GM19397 (cell line): ENCODE measurements at regions not wholly inside any gene's neighbourhood (a gene's known extent, or its start where the extent isn't known, plus 50 kb on each side); places are given as distances from the start of the nearest gene placed in this dataset.
"Not testable (repeated sequence)": the region's sequence is repeated elsewhere in the genome, so short reads cannot be mapped to it uniquely, and the experiment has no call there.

Source experiments
- ATAC-seq: cut with Tn5 transposase; IDR thresholded peaks from one replicate; pipeline ENCODE4 v1.9.1; 2021; ENCODE audit warnings: mild to moderate bottlenecking, moderate library complexity; ENCODE audit not compliant: unreplicated experiment

- no peak for ATAC-seq
Measured at GRCh38 chr15:75100679-75101078, 77.3 kb downstream of the PPCDC start.

GRCh38 chr15:75104804-75105557 is 81.6 kb downstream of the PPCDC start:
- peak; percentile 39 for ATAC-seq

GRCh38 chr15:75107516-75107907 is 84.1 kb downstream of the PPCDC start:
- no peak for ATAC-seq

- ATAC-seq: no peak
Measured at GRCh38 chr15:75107908-75108838, 84.8 kb downstream of the PPCDC start.

GRCh38 chr15:75109021-75109735 is 85.8 kb downstream of the PPCDC start:
- no peak for ATAC-seq

- ATAC-seq: no peak
Measured at GRCh38 chr15:75109736-75110130, 86.3 kb downstream of the PPCDC start.

GRCh38 chr15:75112278-75112847 is 89.0 kb downstream of the PPCDC start:
- no peak for ATAC-seq

GRCh38 chr15:75112848-75113492 is 88.7 kb upstream of the C15orf39 start:
- peak; percentile 62 for ATAC-seq

- no peak for ATAC-seq
Measured at GRCh38 chr15:75114327-75114726, 87.4 kb upstream of the C15orf39 start.

GRCh38 chr15:75114796-75115195 is 86.9 kb upstream of the C15orf39 start:
- no peak for ATAC-seq

GRCh38 chr15:75115411-75115913 is 86.2 kb upstream of the C15orf39 start:
- ATAC-seq: not testable (repeated sequence)

- ATAC-seq: not testable (repeated sequence)
Measured at GRCh38 chr15:75116143-75116542, 85.5 kb upstream of the C15orf39 start.

GRCh38 chr15:75117993-75118392 is 83.7 kb upstream of the C15orf39 start:
- no peak for ATAC-seq

GRCh38 chr15:75119312-75119711 is 82.4 kb upstream of the C15orf39 start:
- ATAC-seq: not testable (repeated sequence)

- ATAC-seq: no peak
Measured at GRCh38 chr15:75121491-75121890, 80.2 kb upstream of the C15orf39 start.

- ATAC-seq: no peak
Measured at GRCh38 chr15:75123395-75123794, 78.3 kb upstream of the C15orf39 start.

GRCh38 chr15:75124278-75124677 is 77.4 kb upstream of the C15orf39 start:
- ATAC-seq: not testable (repeated sequence)

- ATAC-seq: no peak
Measured at GRCh38 chr15:75125935-75126334, 75.7 kb upstream of the C15orf39 start.

GRCh38 chr15:75126864-75127580 is 74.7 kb upstream of the C15orf39 start:
- no peak for ATAC-seq

GRCh38 chr15:75129788-75130187 is 71.9 kb upstream of the C15orf39 start:
- no peak for ATAC-seq
